ENCODE measurements at regions not wholly inside any gene's neighbourhood (a gene's known extent, or its start where the extent isn't known, plus 50 kb on each side); places are given as distances from the start of the nearest gene placed in this dataset.

DNA sequence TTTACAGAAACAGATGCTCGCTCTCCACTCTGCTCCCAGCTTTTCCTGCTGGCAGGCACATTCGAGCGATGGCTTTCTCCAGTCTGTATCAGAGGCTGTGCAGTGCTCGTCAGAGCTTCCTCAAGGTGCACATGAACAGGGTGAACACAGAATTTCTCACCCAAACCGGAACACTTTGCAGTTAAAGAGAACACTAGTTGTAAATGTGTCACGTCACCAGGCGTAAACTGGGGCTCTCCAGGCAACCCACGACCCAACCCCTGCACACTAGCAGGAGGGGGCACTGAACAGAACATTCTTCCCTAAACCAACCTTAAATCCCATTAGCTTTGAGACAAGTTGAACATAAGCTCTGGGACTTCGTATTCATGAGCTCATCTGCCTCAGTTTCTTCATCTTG is 119.0 kb downstream of the RMI2 start:
- Mint-ChIP-seq H3K9me3 (no peaks in the 10 kb centered on the region), H3K27me3 (no peaks in the 10 kb centered on the region), H3K27ac (no peak overlapping the region), H3K4me3 (no peak overlapping the region), H3K36me3 (peaks cover 3% of the 10 kb centered on the region), H3K4me1 (ENCODE audit: unreplicated experiment) (no peaks in the 10 kb centered on the region)
- TF ChIP-seq, protein P1, sequence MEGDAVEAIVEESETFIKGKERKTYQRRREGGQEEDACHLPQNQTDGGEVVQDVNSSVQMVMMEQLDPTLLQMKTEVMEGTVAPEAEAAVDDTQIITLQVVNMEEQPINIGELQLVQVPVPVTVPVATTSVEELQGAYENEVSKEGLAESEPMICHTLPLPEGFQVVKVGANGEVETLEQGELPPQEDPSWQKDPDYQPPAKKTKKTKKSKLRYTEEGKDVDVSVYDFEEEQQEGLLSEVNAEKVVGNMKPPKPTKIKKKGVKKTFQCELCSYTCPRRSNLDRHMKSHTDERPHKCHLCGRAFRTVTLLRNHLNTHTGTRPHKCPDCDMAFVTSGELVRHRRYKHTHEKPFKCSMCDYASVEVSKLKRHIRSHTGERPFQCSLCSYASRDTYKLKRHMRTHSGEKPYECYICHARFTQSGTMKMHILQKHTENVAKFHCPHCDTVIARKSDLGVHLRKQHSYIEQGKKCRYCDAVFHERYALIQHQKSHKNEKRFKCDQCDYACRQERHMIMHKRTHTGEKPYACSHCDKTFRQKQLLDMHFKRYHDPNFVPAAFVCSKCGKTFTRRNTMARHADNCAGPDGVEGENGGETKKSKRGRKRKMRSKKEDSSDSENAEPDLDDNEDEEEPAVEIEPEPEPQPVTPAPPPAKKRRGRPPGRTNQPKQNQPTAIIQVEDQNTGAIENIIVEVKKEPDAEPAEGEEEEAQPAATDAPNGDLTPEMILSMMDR (conservative IDR thresholded peaks at IDR 0.05), result no peak
- DNase-seq (ENCODE audit: extremely low spot score, unreplicated experiment), result no peak

DNA sequence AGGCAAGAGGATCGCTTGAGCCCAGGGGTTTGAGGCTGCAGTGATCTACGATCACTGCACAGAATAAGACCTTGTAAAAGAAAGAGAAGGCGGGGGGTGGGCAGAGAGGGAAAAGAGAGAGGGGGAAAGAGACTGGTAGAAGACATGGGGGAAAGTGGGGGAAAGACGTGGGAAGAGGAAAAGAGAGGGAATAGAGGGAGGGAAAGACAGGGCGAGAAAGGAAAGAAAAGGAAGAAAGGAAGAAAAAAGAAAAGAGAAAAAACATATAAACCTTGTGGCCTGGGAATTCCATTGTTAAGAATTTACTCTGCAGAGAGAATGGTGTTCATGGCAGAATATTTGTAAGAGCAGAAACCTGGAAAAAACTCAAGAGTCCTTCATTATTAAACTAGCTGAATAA is 120.4 kb downstream of the RMI2 start:
- Mint-ChIP-seq H3K27me3 (no peaks in the 10 kb centered on the region), H3K27ac (no peak overlapping the region), H3K36me3 (peaks cover 3% of the 10 kb centered on the region), H3K4me3 (no peak overlapping the region), H3K4me1 (ENCODE audit: unreplicated experiment) (no peaks in the 10 kb centered on the region), H3K9me3 (no peaks in the 10 kb centered on the region)
- TF ChIP-seq, protein P1 (conservative IDR thresholded peaks at IDR 0.05), result no peak
- no peak for DNase-seq (ENCODE audit: extremely low spot score, unreplicated experiment)

DNA sequence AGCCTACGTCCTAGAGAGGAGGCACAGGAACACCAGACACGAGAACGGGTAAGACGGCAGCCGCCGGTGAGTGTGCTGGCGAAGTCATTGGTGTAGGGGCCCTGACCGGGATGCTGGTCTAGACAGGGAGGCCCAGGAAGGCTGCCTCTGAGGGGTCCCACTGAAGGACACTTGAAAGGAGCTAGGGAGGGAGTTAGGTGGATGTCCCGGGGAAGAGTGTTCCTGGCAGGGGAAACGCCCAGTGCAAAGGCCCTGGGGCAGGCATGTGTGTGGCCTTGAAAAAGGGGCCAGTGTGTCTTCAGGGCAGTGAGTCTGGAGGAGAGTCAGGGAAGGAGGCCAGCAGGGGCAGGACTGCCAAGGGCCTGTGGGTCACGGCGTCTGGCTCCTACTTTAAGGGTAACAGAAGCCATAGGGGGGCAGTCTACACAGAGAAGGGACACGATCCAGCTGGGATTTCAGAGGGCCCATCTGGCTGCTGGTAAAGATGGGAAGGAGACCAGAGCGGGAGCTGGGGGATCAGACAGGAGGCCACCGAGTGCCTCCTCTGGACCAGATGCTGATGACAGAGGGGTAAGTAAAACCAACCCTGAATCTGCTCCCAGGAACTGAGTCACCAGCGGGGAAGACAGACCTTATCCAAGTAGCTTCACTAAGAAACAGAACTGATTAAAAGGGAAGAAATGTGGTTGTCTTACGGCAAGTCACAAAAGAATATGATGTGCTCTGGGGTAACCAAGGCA is 115.9 kb downstream of the LITAF start:
- no peaks in the 10 kb centered on the region for H3K4me1 Mint-ChIP-seq (ENCODE audit: unreplicated experiment)
- TF ChIP-seq, protein P1 (conservative IDR thresholded peaks at IDR 0.05), result no peak
- no peak for DNase-seq (ENCODE audit: extremely low spot score, unreplicated experiment)
- peaks cover 4% of the 10 kb centered on the region for H3K27me3 Mint-ChIP-seq
- H3K4me3 Mint-ChIP-seq, result no peak overlapping the region
- H3K27ac Mint-ChIP-seq, result no peak overlapping the region
- no peaks in the 10 kb centered on the region for H3K36me3 Mint-ChIP-seq
- no peaks in the 10 kb centered on the region for H3K9me3 Mint-ChIP-seq

DNA sequence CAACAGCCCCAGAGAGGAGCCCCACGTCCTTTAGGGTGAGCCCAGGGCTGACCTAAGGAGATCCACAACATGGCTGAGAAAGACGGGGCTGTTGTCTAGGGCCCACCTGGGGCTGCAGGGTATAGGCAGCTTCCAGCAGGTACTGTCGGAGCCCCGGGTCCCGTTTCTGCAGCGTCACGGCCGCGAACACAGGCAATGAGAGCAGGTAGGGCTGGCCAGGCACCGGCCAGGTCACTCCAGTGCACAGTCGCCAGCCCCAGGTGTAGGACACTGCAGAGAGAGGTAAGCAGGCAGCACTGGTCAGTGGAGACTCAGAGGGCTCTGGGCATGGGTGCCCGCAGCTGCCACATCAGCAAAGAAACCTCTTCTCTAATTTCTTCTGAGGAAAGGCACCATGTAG is 115.2 kb downstream of the LITAF start:
- Mint-ChIP-seq H3K4me3 (no peak overlapping the region), H3K27me3 (peaks cover 7% of the 10 kb centered on the region), H3K36me3 (no peaks in the 10 kb centered on the region), H3K9me3 (no peaks in the 10 kb centered on the region), H3K27ac (no peak overlapping the region), H3K4me1 (ENCODE audit: unreplicated experiment) (no peaks in the 10 kb centered on the region)
- TF ChIP-seq, protein P1 (conservative IDR thresholded peaks at IDR 0.05), result no peak
- no peak for DNase-seq (ENCODE audit: extremely low spot score, unreplicated experiment)

DNA sequence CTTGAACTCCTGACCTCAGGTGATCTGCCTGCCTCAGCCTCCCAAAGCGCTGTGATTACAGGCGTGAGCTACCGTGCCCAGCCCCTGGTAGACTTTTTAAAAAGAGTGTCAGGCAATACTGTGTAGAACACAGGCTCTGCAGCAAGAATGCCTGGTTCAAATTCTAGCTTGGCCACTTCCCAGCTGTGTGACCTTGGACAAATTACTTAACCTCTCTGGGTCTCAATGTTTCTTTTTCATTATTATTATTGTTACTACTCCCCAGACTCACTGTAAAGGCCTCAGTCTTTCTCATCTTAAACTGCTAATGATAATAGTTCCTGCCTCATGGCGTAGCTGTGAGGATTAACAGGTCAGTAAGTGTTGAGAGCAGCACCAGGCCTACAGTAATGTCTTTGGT is 114.3 kb downstream of the LITAF start:
- no peaks in the 10 kb centered on the region for H3K36me3 Mint-ChIP-seq
- no peak for DNase-seq (ENCODE audit: extremely low spot score, unreplicated experiment)
- no peak overlapping the region for H3K27ac Mint-ChIP-seq
- no peak overlapping the region for H3K4me3 Mint-ChIP-seq
- H3K27me3 Mint-ChIP-seq, result peaks cover 7% of the 10 kb centered on the region
- no peaks in the 10 kb centered on the region for H3K4me1 Mint-ChIP-seq (ENCODE audit: unreplicated experiment)
- TF ChIP-seq, protein P1 (conservative IDR thresholded peaks at IDR 0.05), result no peak
- H3K9me3 Mint-ChIP-seq, result no peaks in the 10 kb centered on the region

All from type B pancreatic cell (in vitro differentiated cells).